Fibroblast of skin of abdomen (primary cell): ENCODE measurements at regions not wholly inside any gene's neighbourhood (a gene's known extent, or its start where the extent isn't known, plus 50 kb on each side); places are given as distances from the start of the nearest gene placed in this dataset.

Experiments used
- DNase-seq: peaks from one replicate; pipeline ENCODE4 v3.0.0-alpha.2; 2013

- no peak for DNase-seq
These were observed 122.2 kb upstream of the MGMT start for GRCh38 chr10:129344731-129345355.

GRCh38 chr10:129345763-129346162 is 121.3 kb upstream of the MGMT start:
- no peak for DNase-seq

- no peak for DNase-seq
These were observed 116.4 kb upstream of the MGMT start for GRCh38 chr10:129350690-129351089.

- DNase-seq, result no peak
These were observed 113.9 kb upstream of the MGMT start for GRCh38 chr10:129353101-129353500.

GRCh38 chr10:129360046-129360445 is 107.0 kb upstream of the MGMT start:
- DNase-seq, result no peak

DNA sequence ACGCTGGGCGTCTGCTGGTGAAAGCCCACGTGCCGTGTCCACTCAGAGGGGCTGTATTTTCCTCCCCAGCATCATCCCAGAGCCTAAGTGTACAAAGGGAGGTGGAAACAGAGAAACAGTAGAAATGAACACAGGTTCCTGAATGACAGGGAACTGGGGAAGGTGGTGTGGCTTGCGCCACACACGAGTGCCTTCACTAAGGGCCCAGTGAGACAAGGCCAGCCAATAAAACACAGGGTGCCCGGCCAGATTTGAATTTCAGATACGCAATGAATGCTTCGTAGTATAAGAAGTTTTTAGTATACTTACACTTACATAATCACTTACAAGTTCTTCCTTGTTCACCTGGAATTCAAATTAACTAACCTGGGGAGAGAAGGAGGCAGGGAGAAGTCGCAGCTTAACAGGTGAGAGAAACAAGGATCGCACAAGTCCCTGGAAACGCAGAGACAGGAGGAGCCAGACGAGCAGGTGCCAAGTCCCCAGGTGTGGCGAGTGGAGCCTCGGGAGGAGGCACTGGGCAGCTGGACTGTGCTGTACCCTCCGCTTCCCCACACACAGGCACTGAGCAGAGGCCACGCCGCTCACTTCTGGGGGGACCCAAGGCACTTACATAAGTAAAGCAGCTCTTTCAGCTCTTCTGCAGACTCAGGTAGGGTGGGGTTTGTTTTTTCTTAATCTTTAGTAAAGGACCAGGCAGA is 105.2 kb upstream of the MGMT start:
- DNase-seq, result no peak

DNA sequence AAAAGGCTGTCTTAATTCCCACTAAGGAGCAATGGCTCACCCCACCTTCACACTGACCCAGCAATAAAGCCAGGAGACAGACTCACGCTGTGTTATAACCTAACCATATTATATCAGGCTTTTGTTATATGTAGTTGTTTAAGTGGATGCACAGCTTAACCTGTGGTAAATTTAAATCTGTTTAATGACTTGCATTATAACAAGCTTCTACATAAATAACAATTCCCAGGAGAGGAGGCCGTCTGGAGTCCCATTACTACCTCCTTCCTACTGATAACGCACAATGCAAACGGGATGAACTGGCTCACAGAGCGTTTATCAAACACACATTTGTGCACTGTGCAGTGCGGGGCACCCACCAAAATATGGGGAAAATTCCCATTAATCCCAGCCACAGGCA is 102.1 kb upstream of the MGMT start:
- no peak for DNase-seq

DNA sequence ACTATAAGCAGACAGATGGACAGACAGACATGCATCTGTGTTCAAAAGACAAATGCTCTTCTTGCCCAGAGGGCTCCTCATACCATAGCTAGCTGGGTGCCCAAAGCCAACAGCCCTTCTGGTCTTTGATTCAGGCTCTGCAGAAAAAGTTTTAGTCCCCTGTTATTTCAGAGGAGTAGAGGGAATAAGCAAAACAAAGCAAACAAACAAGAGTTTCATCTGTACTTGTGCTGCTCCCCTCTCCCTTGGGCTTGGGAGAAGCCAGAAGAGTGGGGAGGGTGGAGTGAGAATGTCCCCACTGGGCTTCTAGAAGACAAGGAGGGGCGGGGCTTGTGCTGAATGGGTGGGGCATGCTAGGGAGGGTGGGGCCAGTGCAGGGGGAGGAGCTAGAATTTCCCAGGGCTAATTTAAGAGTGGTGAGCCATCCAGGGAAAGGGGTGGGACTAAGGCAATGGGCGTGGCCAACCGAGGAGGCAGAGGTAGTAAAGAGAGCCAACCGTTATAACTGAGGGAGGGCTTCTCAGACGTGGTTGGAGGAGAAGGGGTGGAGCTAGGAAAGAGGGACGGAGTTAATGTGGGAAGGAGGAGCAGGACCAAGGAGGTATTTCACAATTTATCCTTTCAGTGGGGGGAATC is 101.2 kb upstream of the MGMT start:
- DNase-seq, result no peak

- no peak for DNase-seq
These were observed 100.6 kb upstream of the MGMT start for GRCh38 chr10:129366450-129366849.

DNA sequence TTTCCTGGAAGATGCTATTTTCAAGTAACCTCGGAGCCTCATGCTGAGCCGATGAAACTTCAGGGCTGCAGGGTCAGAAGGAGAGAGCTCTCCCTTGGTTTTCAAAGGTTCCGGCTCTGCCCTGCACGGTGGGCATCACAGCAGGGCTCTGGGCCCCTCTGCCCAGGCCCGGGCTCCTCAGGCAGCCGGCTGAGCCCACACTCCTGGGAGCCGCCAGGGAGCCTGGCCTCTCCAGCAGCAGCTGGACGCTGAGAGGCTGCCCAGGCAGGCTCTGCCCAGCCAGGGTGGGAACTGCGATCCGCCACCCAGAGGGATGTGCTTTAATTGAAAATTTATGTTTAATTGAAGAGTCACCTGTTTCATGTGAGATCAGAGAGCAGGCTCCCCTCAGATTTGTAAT is 97.5 kb upstream of the MGMT start:
- DNase-seq, result no peak

GRCh38 chr10:129371541-129371940 is 95.5 kb upstream of the MGMT start:
- DNase-seq, result no peak

DNA sequence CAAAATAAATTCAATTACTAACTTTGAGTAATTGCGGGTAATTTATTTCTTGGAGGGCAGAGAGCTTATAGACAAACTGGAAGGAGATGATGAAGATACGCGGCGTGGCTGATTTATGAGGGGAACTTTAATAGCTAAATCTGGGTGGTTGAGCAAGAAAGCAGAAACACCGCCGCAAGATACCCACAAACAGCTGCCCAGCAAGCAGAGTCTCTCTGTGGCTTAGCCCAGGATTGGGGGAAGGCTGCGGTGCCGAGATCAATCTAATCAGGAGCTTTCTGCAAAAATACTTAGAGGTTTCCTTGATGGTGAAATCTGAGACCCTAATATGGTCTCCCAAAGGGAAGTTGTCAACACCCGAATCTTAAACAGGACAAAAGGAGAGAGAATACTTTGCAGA is 94.9 kb upstream of the MGMT start:
- DNase-seq, result no peak

DNA sequence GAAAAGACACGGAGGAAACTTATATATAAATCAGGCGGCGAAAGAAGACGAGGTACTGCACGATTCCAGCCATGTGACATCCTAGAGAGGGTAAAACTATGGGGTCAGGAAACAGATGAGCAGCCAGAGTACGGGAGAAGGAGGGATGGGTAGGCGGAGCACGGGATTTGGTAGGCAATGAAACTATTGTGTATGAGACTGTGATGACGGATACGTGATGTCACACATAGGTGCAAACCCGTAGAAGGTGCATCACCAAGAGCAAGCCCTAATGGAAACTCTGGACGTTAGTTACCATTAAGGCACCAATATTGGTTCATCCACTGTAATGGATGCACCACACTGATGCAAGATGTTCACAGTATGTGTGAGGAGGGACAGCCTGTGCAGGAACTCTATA is 93.8 kb upstream of the MGMT start:
- no peak for DNase-seq

DNA sequence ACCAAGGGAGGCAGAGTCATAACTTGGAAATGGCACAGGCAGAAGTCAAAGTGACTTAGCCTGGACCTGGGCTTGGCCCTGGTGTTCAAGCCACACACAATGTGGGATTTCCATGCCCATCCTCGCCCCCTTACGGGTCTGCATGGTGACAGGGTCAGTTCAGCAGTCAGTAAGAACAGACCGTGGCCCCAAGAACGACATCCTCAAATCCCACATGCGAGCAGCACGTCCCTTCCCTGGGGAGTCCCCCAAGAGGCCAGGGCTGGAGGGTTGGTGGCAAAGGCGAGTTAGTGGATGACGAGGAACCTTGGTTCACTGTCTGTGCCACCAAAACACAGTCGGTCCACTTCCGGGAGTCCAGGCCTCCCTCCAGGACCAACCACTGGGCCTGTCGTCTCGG is 93.3 kb upstream of the MGMT start:
- DNase-seq, result no peak

DNA sequence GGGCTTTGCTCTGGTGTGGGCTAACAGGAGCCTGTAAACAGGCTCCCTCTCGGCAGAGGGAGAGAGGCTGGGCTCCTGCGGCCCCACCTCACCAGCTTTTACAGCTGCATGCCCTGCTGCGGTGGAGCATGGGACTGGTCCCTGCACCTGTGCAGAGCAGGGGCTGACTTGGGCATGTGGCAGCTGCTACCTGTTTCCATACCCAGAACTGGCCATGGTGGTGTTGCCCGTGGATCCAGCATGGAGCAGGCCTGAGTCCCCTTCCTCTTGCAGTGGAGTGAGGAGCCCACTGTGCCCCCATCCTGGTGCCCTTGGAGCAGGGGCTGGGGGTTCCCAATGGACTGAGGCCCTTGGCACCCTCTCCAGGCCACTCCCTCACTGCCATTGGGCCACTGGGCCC is 91.9 kb upstream of the MGMT start:
- DNase-seq, result no peak

DNA sequence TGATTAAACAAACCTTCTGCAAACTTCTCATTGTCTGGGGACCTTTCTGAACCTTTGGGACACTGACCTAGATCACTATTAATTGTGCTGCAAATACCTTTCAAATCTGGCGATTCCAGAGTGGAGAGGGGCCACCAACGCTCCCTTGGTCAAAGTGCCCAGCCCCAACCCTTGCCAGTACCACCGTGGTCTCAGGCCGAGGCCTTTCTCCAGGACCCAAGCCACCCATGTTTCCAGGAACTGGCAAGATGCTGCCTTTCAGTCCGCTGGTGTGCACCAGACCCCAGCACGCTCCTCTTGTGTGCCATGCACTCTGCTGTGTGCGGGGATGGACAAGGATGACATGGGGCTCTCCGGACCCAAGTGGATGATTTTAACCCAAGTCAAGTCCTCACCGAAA is 91.1 kb upstream of the MGMT start:
- no peak for DNase-seq

DNA sequence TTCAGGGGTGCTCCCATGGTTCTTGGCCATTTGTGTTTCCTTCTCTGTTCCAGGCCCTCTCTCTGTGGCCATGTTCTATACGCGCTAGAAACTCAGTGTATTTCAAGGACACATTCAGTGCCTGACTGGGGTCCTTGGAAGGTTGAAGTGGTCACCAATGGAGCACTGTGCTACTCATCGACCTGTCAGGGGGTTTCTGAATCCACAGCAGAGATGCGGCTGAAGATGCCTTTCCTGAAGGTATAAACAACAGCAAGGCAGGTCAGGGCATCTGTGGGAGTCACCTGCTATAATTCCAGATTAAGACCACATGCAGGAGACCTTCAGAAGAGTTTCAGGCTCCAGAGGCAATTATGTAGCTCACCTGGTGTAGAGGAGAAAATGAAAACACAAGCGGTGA is 86.8 kb upstream of the MGMT start:
- no peak for DNase-seq

GRCh38 chr10:129381741-129382140 is 85.3 kb upstream of the MGMT start:
- DNase-seq, result no peak

GRCh38 chr10:129382401-129382800 is 84.6 kb upstream of the MGMT start:
- no peak for DNase-seq

GRCh38 chr10:129383651-129384050 is 83.4 kb upstream of the MGMT start:
- no peak for DNase-seq

DNA sequence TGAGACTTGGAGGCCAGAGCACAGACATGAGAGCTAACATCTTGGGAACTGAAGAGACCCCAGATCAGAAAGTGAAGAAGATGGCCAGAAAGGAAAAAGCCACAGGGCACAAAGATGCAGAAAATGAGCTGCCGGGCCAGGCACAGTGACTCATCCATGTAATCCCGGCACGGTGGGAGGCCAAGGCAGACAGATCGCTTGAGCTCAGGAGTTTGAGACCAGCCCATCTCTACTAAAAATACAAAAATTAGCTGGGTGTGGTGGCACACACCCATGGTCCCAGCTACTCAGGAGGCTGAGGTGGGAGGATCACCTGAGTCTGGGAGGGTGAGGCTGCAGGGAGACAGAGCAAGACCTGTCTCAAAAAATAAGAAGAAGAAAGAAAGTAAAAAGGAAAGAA is 81.4 kb upstream of the MGMT start:
- no peak for DNase-seq

GRCh38 chr10:129386415-129387257 is 80.4 kb upstream of the MGMT start:
- DNase-seq, result no peak

- DNase-seq, result no peak
These were observed 79.8 kb upstream of the MGMT start for GRCh38 chr10:129387258-129387525.

- DNase-seq, result no peak
These were observed 78.6 kb upstream of the MGMT start for GRCh38 chr10:129388435-129388834.
